ENCODE measurements at regions not wholly inside any gene's neighbourhood (a gene's known extent, or its start where the extent isn't known, plus 50 kb on each side); places are given as distances from the start of the nearest gene placed in this dataset.

GRCh38 chr4:19583827-19584569 lies 667.7 kb upstream of the SLIT2 start:
- Histone ChIP-seq H3K9me3 (no peaks in the 10 kb centered on the region), H3K4me3 (no peak overlapping the region), H3K36me3 (no peaks in the 10 kb centered on the region), H3K27me3 (no peaks in the 10 kb centered on the region), H3K27ac (no peak overlapping the region), H3K4me1 (peaks cover 0 to 15% (median 10%) of the 10 kb centered on the region in 4 donors)
- TF ChIP-seq POLR2AphosphoS5 (IDR thresholded peaks at IDR 0.05) (no peak), POLR2A (IDR thresholded peaks at IDR 0.05) (no peak), EP300 (IDR thresholded peaks at IDR 0.05) (no peak), CTCF (IDR thresholded peaks at IDR 0.05) (no peak)
- WGBS, 2 donors: 88 to 92% methylated on average over 4 of the region's 4 CpGs
- DNase-seq: no peak
- intact Hi-C loops (cut with DNase I): no loop called here

GRCh38 chr4:19580095-19580494 lies 671.6 kb upstream of the SLIT2 start:
- TF ChIP-seq POLR2AphosphoS5 (IDR thresholded peaks at IDR 0.05) (peak in 3 of 4 donors; percentile 43 to 71 (median 61)), EP300 (IDR thresholded peaks at IDR 0.05) (no peak)
- WGBS, 2 donors: 66 to 70% methylated on average over 4 of the region's 4 CpGs
- H3K4me3 ChIP-seq: no peak overlapping the region
- peak overlapping the region in 2 of 4 donors; percentile 43 to 61 for H3K27ac ChIP-seq
- intact Hi-C loops (cut with DNase I): no loop called here
- H3K9me3 ChIP-seq: no peaks in the 10 kb centered on the region
- no peaks in the 10 kb centered on the region for H3K36me3 ChIP-seq
- peaks cover 0 to 33% (median 11%) of the 10 kb centered on the region in 4 donors for H3K4me1 ChIP-seq
- no peaks in the 10 kb centered on the region for H3K27me3 ChIP-seq
- no peak for DNase-seq

GRCh38 chr4:19579608-19580007 lies 672.1 kb upstream of the SLIT2 start:
- intact Hi-C loops (cut with DNase I): no loop called here
- Histone ChIP-seq H3K4me3 (no peak overlapping the region), H3K36me3 (no peaks in the 10 kb centered on the region), H3K4me1 (peaks cover 0 to 34% (median 11%) of the 10 kb centered on the region in 4 donors), H3K27ac (peak overlapping the region in 2 of 4 donors; percentile 43 to 61), H3K9me3 (no peaks in the 10 kb centered on the region), H3K27me3 (no peaks in the 10 kb centered on the region)
- no peak for TF ChIP-seq POLR2AphosphoS5 (IDR thresholded peaks at IDR 0.05)
- TF ChIP-seq CTCF (IDR thresholded peaks at IDR 0.05): no peak
- no peak for TF ChIP-seq EP300 (IDR thresholded peaks at IDR 0.05)
- TF ChIP-seq POLR2A (IDR thresholded peaks at IDR 0.05): no peak
- DNase-seq: no peak
- 21 to 30% methylated on average over 3 of the region's 3 CpGs for WGBS, 2 donors

- Histone ChIP-seq H3K27ac (peak overlapping the region in 2 of 4 donors; percentile 10 to 33), H3K4me3 (no peak overlapping the region), H3K36me3 (no peaks in the 10 kb centered on the region), H3K4me1 (peaks cover 0 to 37% (median 11%) of the 10 kb centered on the region in 4 donors), H3K27me3 (no peaks in the 10 kb centered on the region), H3K9me3 (no peaks in the 10 kb centered on the region)
- 73 to 86% methylated on average over 1 of the region's 1 CpG for WGBS, 2 donors
- no peak for TF ChIP-seq POLR2A (IDR thresholded peaks at IDR 0.05)
- TF ChIP-seq POLR2AphosphoS5 (IDR thresholded peaks at IDR 0.05): no peak
- no peak for TF ChIP-seq EP300 (IDR thresholded peaks at IDR 0.05)
- no peak for TF ChIP-seq CTCF (IDR thresholded peaks at IDR 0.05)
- DNase-seq: no peak
- intact Hi-C loops (cut with DNase I): no loop called here
Measured at GRCh38 chr4:19577097-19577496, 674.6 kb upstream of the SLIT2 start.

GRCh38 chr4:19575924-19576323 lies 675.8 kb upstream of the SLIT2 start:
- 80 to 83% methylated on average over 5 of the region's 5 CpGs for WGBS, 2 donors
- Histone ChIP-seq H3K36me3 (no peaks in the 10 kb centered on the region), H3K4me3 (no peak overlapping the region), H3K9me3 (no peaks in the 10 kb centered on the region), H3K27ac (no peak overlapping the region), H3K4me1 (peaks cover 0 to 37% (median 11%) of the 10 kb centered on the region in 4 donors), H3K27me3 (no peaks in the 10 kb centered on the region)
- no peak for DNase-seq
- intact Hi-C loops (cut with DNase I): no loop called here
- TF ChIP-seq POLR2A (IDR thresholded peaks at IDR 0.05) (no peak), POLR2AphosphoS5 (IDR thresholded peaks at IDR 0.05) (no peak), EP300 (IDR thresholded peaks at IDR 0.05) (no peak), CTCF (IDR thresholded peaks at IDR 0.05) (no peak)

All from sigmoid colon (tissue), 6 donors.